Choroid plexus epithelial cell (primary cell): ENCODE measurements at regions not wholly inside any gene's neighbourhood (a gene's known extent, or its start where the extent isn't known, plus 50 kb on each side); places are given as distances from the start of the nearest gene placed in this dataset.

ENCODE experiments used
- DNase-seq: peaks from one replicate; pipeline ENCODE4 v3.0.0-alpha.2; 2010; ENCODE audit warnings: low read depth
- H3K4me3 ChIP-seq: 2 replicates; pipeline ENCODE4 v1.5.1; 2011; ENCODE audit warnings: low read depth, mild to moderate bottlenecking, control low read depth, low read length, moderate library complexity
- CTCF ChIP-seq: conservative IDR thresholded peaks from 2 replicates; pipeline ENCODE4 v1.5.1; 2011; ENCODE audit warnings: low read depth, mild to moderate bottlenecking, control low read depth, inconsistent platforms, low read length, moderate library complexity

- no peak overlapping the region for H3K4me3 ChIP-seq
- TF ChIP-seq CTCF, result no peak
- no peak for DNase-seq
Measured at GRCh38 chr2:105626212-105626965, 118.3 kb upstream of the NCK2 start.

- H3K4me3 ChIP-seq, result no peak overlapping the region
- TF ChIP-seq CTCF, result no peak
- no peak for DNase-seq
Measured at GRCh38 chr2:105625632-105626031, 119.1 kb upstream of the NCK2 start.

GRCh38 chr2:105621038-105621437 lies 123.7 kb upstream of the NCK2 start:
- no peak for TF ChIP-seq CTCF
- DNase-seq, result no peak
- H3K4me3 ChIP-seq, result no peak overlapping the region

- H3K4me3 ChIP-seq, result no peak overlapping the region
- TF ChIP-seq CTCF, result no peak
- no peak for DNase-seq
Measured at GRCh38 chr2:105618351-105618659, 126.4 kb upstream of the NCK2 start.

- H3K4me3 ChIP-seq, result no peak overlapping the region
- DNase-seq, result no peak
- no peak for TF ChIP-seq CTCF
Measured at GRCh38 chr2:105617631-105618350, 126.9 kb upstream of the NCK2 start.

GRCh38 chr2:105615305-105615704 lies 129.4 kb upstream of the NCK2 start:
- no peak overlapping the region for H3K4me3 ChIP-seq
- TF ChIP-seq CTCF, result no peak
- DNase-seq, result no peak

GRCh38 chr2:105611811-105612424 lies 132.8 kb upstream of the NCK2 start:
- TF ChIP-seq CTCF, result no peak
- H3K4me3 ChIP-seq, result no peak overlapping the region
- no peak for DNase-seq
